ENCODE measurements at regions not wholly inside any gene's neighbourhood (a gene's known extent, or its start where the extent isn't known, plus 50 kb on each side); places are given as distances from the start of the nearest gene placed in this dataset.

- no peak overlapping the region for H3K27ac ChIP-seq (ENCODE audit: insufficient read depth, low read length)
- no peak overlapping the region for H4K91ac ChIP-seq (ENCODE audit: insufficient read depth, low read depth, low read length)
- H3K9me1 ChIP-seq (ENCODE audit: insufficient read depth, low read length) = no peaks in the 10 kb centered on the region
- TF ChIP-seq USF2 (IDR thresholded peaks at IDR 0.05; ENCODE audit: low read depth, low read length) (no peak), ELK1 (IDR thresholded peaks at IDR 0.05; ENCODE audit: borderline replicate concordance, low read depth, low read length) (no peak), RCOR1 (IDR thresholded peaks at IDR 0.05; ENCODE audit: insufficient replicate concordance, low read length) (no peak), MAFK (IDR thresholded peaks at IDR 0.05; ENCODE audit: low read depth, low read length) (no peak), CEBPB (IDR thresholded peaks at IDR 0.05; ENCODE audit: low read depth, low read length) (no peak), SMC3 (IDR thresholded peaks at IDR 0.05; ENCODE audit: low read depth, low read length) (no peak), CTCF (conservative IDR thresholded peaks at IDR 0.05; ENCODE audit: low read depth, low read length) (no peak), MAZ (IDR thresholded peaks at IDR 0.05; ENCODE audit: borderline replicate concordance, low read depth, low read length) (no peak), RAD21 (IDR thresholded peaks at IDR 0.05; ENCODE audit: low read length) (no peak), POLR2A (IDR thresholded peaks at IDR 0.05; ENCODE audit: low read depth, low read length) (no peak), NFE2L2 (IDR thresholded peaks at IDR 0.05; ENCODE audit: low read depth, low read length) (no peak), RFX5 (IDR thresholded peaks at IDR 0.05; ENCODE audit: low read depth, low read length) (no peak), FOS (IDR thresholded peaks at IDR 0.05; ENCODE audit: low read depth, low read length) (no peak), BHLHE40 (IDR thresholded peaks at IDR 0.05; ENCODE audit: low read depth, low read length) (no peak), MXI1 (IDR thresholded peaks at IDR 0.05; ENCODE audit: borderline replicate concordance, low read depth, low read length) (no peak), CHD1 (IDR thresholded peaks at IDR 0.05; ENCODE audit: low read depth, low read length) (no peak)
- H3K9ac ChIP-seq (ENCODE audit: low read depth, low read length) = no peak overlapping the region
- no peaks in the 10 kb centered on the region for H3K36me3 ChIP-seq (ENCODE audit: control insufficient read depth, insufficient read depth, low read length)
- H3K4me2 ChIP-seq (ENCODE audit: low read depth, low read length) = no peak overlapping the region
- H3K56ac ChIP-seq (ENCODE audit: extremely low read depth, insufficient read depth, low read length) = no peak overlapping the region
- ChIA-PET CTCF (no interaction called here), POLR2A (ENCODE audit: unreplicated experiment) (no interaction called here)
- no peak overlapping the region for H4K8ac ChIP-seq (ENCODE audit: low read depth in 2 of 2, low read length in 2 of 2)
- H2BK15ac ChIP-seq (ENCODE audit: low read depth, low read length) = no peak overlapping the region
- no peak overlapping the region for H2BK120ac ChIP-seq (ENCODE audit: low read depth, low read length)
- no peaks in the 10 kb centered on the region for H3K79me1 ChIP-seq (ENCODE audit: low read depth in 1 of 2, low read length in 2 of 2)
- no peak overlapping the region for H3K4me3 ChIP-seq (ENCODE audit: insufficient read depth, low read depth, low read length)
- no peak overlapping the region for H3K18ac ChIP-seq (ENCODE audit: low read depth, low read length)
- no peak overlapping the region for H2BK20ac ChIP-seq (ENCODE audit: low read depth, low read length)
- H4K5ac ChIP-seq (ENCODE audit: low read depth, low read length) = no peak overlapping the region
- H3K4ac ChIP-seq (ENCODE audit: low read depth, low read length) = no peak overlapping the region
- no peak overlapping the region for H2AK5ac ChIP-seq (ENCODE audit: low read depth, low read length)
- H3K27me3 ChIP-seq (ENCODE audit: control insufficient read depth, insufficient read depth, low read length) = no peaks in the 10 kb centered on the region
- ATAC-seq (ENCODE audit: low read depth) (no peak), DNase-seq (no peak)
- no peak overlapping the region for H2BK5ac ChIP-seq (ENCODE audit: low read depth, low read length, poor library complexity, severe bottlenecking)
- H4K20me1 ChIP-seq (ENCODE audit: insufficient read depth, low read length) = no peaks in the 10 kb centered on the region
- no peak overlapping the region for H2AFZ ChIP-seq (replicated peaks; ENCODE audit: low read length, poor library complexity)
- H3K14ac ChIP-seq (replicated peaks; ENCODE audit: low read depth, low read length) = no peak overlapping the region
- H3K23ac ChIP-seq (ENCODE audit: low read depth, low read length) = no peak overlapping the region
- dilution Hi-C loops (cut with HindIII; ENCODE audit: low sequenced_read_pairs, unreplicated experiment) (no loop called here), intact Hi-C loops (cut with micrococcal nuclease) (no loop called here), in situ Hi-C loops (cut with MboI; ENCODE audit: low sequenced_read_pairs) (no loop called here)
- BruUV-seq (replicated peaks) = no TSS peak
- H3K9me3 ChIP-seq (ENCODE audit: control insufficient read depth, insufficient read depth, low read length) = peaks cover 9% of the 10 kb centered on the region; the same call in 1 of the 2 replicates
- H3K4me1 ChIP-seq (ENCODE audit: control insufficient read depth, insufficient read depth, low read length) = no peaks in the 10 kb centered on the region
- no peak overlapping the region for H2AK9ac ChIP-seq (replicated peaks; ENCODE audit: low read depth, low read length, poor library complexity)
Observed at GRCh38 chr6:18654821-18655220, 267.7 kb downstream of the RNF144B start.

All from IMR-90 (cell line).